Smooth muscle cell (in vitro differentiated cells): ENCODE measurements at regions not wholly inside any gene's neighbourhood (a gene's known extent, or its start where the extent isn't known, plus 50 kb on each side); places are given as distances from the start of the nearest gene placed in this dataset.

Source experiments
- DNase-seq: peaks from one replicate; lab custom pipeline; 2025; ENCODE audit not compliant: unreplicated experiment; lab: John Stamatoyannopoulos, UW
- H2AFZ ChIP-seq: fragments of 200-600 bp; sonication (generic); 2 replicates; pipeline ENCODE4 v1.6.0; 2016; ENCODE audit warnings: antibody characterized with exemption, low read depth, mild to moderate bottlenecking
- H3F3A ChIP-seq: fragments of 200-600 bp; sonication (generic); 2 replicates; pipeline ENCODE4 v1.6.0; 2017; ENCODE audit warnings: antibody characterized with exemption, low read depth
- H3K27ac ChIP-seq: fragments of 200-600 bp; sonication (generic); 2 replicates; pipeline ENCODE4 v1.5.1; 2016; ENCODE audit warnings: low read depth, mild to moderate bottlenecking
- H3K27me3 ChIP-seq: fragments of 200-600 bp; sonication (generic); 2 replicates; pipeline ENCODE4 v1.6.1; 2016; ENCODE audit warnings: low read depth, mild to moderate bottlenecking
- H3K36me3 ChIP-seq: fragments of 200-600 bp; sonication (generic); 2 replicates; pipeline ENCODE4 v1.5.1; 2016; ENCODE audit warnings: low read depth
- H3K4me1 ChIP-seq: fragments of 200-600 bp; sonication (generic); 2 replicates; pipeline ENCODE4 v1.5.1; 2016; ENCODE audit warnings: low read depth
- H3K4me2 ChIP-seq: fragments of 200-600 bp; sonication (generic); 2 replicates; pipeline ENCODE4 v1.6.0; 2016; ENCODE audit warnings: mild to moderate bottlenecking
- H3K4me3 ChIP-seq: fragments of 200-600 bp; sonication (generic); 2 replicates; pipeline ENCODE4 v1.5.1; 2016; ENCODE audit warnings: mild to moderate bottlenecking
- H3K79me2 ChIP-seq: fragments of 200-600 bp; sonication (generic); 2 replicates; pipeline ENCODE4 v1.6.0; 2016; ENCODE audit warnings: low read depth, mild to moderate bottlenecking
- H3K9ac ChIP-seq: fragments of 200-600 bp; sonication (generic); 2 replicates; pipeline ENCODE4 v1.6.0; 2016; ENCODE audit warnings: low read depth
- H3K9me3 ChIP-seq: fragments of 200-600 bp; sonication (generic); replicated peaks from 2 replicates; pipeline ENCODE4 v1.5.1; 2016; ENCODE audit warnings: low read depth
- H4K20me1 ChIP-seq: fragments of 200-600 bp; sonication (generic); 2 replicates; pipeline ENCODE4 v1.6.0; 2016; ENCODE audit warnings: low read depth
- CTCF ChIP-seq: fragments of 200-600 bp; sonication (generic); IDR thresholded peaks from 2 replicates; pipeline ENCODE4 v1.5.1; 2017; ENCODE audit warnings: borderline replicate concordance, mild to moderate bottlenecking, antibody characterized with exemption; ENCODE audit not compliant: insufficient read depth, poor library complexity, severe bottlenecking
- WGBS: methylation state at CpG from one replicate; pipeline ENCODE4 v1.1.7; 2016; ENCODE audit warnings: low lambda C conversion rate; 5-methylcytosine and 5-hydroxymethylcytosine counted together

- Histone ChIP-seq H2AFZ (no peak overlapping the region), H3K27me3 (no peaks in the 10 kb centered on the region), H3K79me2 (no peaks in the 10 kb centered on the region), H3K4me3 (no peak overlapping the region), H3K4me2 (no peak overlapping the region), H3K27ac (no peak overlapping the region), H3F3A (no peaks in the 10 kb centered on the region), H3K9me3 (no peaks in the 10 kb centered on the region), H3K9ac (no peak overlapping the region), H4K20me1 (no peaks in the 10 kb centered on the region), H3K4me1 (no peaks in the 10 kb centered on the region), H3K36me3 (no peaks in the 10 kb centered on the region)
- no peak for TF ChIP-seq CTCF
- no peak for DNase-seq
- WGBS = 87% methylated on average over 13 of the region's 13 CpGs
Measured at GRCh38 chr18:78410094-78410786, 569.4 kb upstream of the SALL3 start.

GRCh38 chr18:78411539-78411938 is 568.1 kb upstream of the SALL3 start:
- Histone ChIP-seq H3K4me2 (no peak overlapping the region), H3K4me1 (no peaks in the 10 kb centered on the region), H3K27me3 (no peaks in the 10 kb centered on the region), H3K27ac (no peak overlapping the region), H3F3A (no peaks in the 10 kb centered on the region), H3K4me3 (no peak overlapping the region), H3K9ac (no peak overlapping the region), H3K79me2 (no peaks in the 10 kb centered on the region), H4K20me1 (no peaks in the 10 kb centered on the region), H2AFZ (no peak overlapping the region), H3K36me3 (no peaks in the 10 kb centered on the region), H3K9me3 (no peaks in the 10 kb centered on the region)
- WGBS = 95% methylated on average over 6 of the region's 6 CpGs
- no peak for DNase-seq
- no peak for TF ChIP-seq CTCF

DNA sequence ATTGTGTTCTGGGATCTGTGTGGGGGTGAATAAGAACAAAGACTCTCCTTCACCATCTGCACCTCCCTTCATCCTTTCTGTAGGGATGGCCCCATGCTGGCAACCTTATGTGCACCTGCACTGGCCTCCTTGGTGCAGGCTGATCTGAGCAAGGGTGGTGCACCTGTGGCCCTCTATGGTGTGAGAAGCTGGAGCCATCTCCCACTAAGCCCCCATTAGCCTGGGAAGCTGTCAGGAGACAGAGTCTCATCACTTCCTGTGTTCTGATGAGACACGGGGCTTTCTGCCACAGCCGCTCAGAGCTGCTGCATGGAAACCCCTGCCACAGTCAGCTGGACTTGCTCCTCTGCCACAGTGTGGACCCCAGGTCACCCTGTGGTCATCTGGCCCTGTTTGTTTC is 565.3 kb upstream of the SALL3 start:
- Histone ChIP-seq H3K79me2 (no peaks in the 10 kb centered on the region), H3K9me3 (no peaks in the 10 kb centered on the region), H3K27ac (no peak overlapping the region), H3F3A (no peaks in the 10 kb centered on the region), H2AFZ (no peak overlapping the region), H3K36me3 (no peaks in the 10 kb centered on the region), H3K4me2 (no peak overlapping the region), H3K9ac (no peak overlapping the region), H3K27me3 (no peaks in the 10 kb centered on the region), H4K20me1 (no peaks in the 10 kb centered on the region), H3K4me3 (no peak overlapping the region), H3K4me1 (no peaks in the 10 kb centered on the region)
- WGBS = 86% methylated on average over 2 of the region's 2 CpGs
- no peak for DNase-seq
- no peak for TF ChIP-seq CTCF

GRCh38 chr18:78416853-78417252 is 562.8 kb upstream of the SALL3 start:
- 73% methylated on average over 5 of the region's 5 CpGs for WGBS
- no peak for DNase-seq
- H3K9ac ChIP-seq = no peak overlapping the region

More at GRCh38 chr18:78416853-78417252, 562.8 kb upstream of the SALL3 start:
- H3K4me2 ChIP-seq = no peak overlapping the region
- no peaks in the 10 kb centered on the region for H3K4me1 ChIP-seq
- no peaks in the 10 kb centered on the region for H4K20me1 ChIP-seq
- no peaks in the 10 kb centered on the region for H3K9me3 ChIP-seq
- no peaks in the 10 kb centered on the region for H3K27me3 ChIP-seq
- no peak for TF ChIP-seq CTCF
- no peaks in the 10 kb centered on the region for H3K36me3 ChIP-seq
- H3F3A ChIP-seq = no peaks in the 10 kb centered on the region
- no peak overlapping the region for H2AFZ ChIP-seq
- no peak overlapping the region for H3K27ac ChIP-seq
- H3K79me2 ChIP-seq = no peaks in the 10 kb centered on the region
- no peak overlapping the region for H3K4me3 ChIP-seq
